ENCODE measurements at regions not wholly inside any gene's neighbourhood (a gene's known extent, or its start where the extent isn't known, plus 50 kb on each side); places are given as distances from the start of the nearest gene placed in this dataset.

DNA sequence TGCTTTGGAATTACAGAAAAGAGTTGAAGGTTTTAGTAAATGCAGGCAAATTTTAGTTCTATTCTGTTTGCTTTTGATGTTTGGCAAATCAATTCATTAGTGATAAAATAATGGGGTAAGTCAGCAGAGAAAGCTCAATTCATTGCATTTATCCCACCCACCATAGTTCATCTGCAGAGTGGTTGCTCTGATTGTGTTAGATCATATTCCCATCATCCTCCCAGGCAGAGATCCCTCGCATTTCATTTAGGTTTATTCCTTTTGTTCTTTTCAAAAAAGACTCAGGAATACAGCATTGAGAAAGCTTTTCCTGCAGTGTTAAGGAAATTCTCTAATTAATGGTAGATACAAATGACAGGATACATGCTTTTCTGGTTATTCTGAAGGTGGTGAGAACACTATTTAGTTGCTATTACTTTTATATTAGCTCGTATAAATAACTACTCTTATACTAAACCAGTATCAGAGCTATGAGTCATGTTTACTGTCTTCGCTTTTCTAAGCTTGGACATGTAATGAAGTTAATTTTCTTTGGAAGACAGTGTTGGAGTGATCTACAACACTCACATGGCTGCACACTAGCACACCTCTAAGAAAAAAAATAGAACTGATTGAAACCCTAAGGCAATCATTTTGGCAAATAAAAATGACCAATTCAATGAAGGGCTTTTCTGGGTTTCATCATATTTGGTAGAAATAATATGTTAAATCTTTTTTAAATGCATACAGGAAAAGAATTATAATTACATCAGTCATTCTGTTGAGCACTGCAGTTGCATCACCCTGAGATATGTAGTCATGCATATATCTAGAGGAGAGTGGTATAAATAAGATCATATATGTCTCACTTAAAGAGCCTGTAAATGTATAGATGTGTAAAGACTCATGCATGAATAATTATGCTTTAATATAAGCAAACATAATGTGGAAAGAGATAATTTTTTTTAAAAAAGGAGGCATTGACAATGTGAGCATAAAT, 351.6 kb downstream of the PCDH7 start:
- TF ChIP-seq GLIS3 (CRISPR knock-in tag; IDR thresholded peaks at IDR 0.05) (no peak), TCF4 (CRISPR knock-in tag; IDR thresholded peaks at IDR 0.05; ENCODE audit: borderline replicate concordance) (no peak), PPARA (CRISPR knock-in tag; IDR thresholded peaks at IDR 0.05; ENCODE audit: borderline replicate concordance) (no peak), ISL1 (CRISPR knock-in tag; IDR thresholded peaks at IDR 0.05) (no peak), ZNF8 (CRISPR knock-in tag; IDR thresholded peaks at IDR 0.05) (no peak), ESRRG (CRISPR knock-in tag; IDR thresholded peaks at IDR 0.05) (no peak), ZFP3 (CRISPR knock-in tag; IDR thresholded peaks at IDR 0.05) (no peak)
- TF ChIP-seq, protein P1, sequence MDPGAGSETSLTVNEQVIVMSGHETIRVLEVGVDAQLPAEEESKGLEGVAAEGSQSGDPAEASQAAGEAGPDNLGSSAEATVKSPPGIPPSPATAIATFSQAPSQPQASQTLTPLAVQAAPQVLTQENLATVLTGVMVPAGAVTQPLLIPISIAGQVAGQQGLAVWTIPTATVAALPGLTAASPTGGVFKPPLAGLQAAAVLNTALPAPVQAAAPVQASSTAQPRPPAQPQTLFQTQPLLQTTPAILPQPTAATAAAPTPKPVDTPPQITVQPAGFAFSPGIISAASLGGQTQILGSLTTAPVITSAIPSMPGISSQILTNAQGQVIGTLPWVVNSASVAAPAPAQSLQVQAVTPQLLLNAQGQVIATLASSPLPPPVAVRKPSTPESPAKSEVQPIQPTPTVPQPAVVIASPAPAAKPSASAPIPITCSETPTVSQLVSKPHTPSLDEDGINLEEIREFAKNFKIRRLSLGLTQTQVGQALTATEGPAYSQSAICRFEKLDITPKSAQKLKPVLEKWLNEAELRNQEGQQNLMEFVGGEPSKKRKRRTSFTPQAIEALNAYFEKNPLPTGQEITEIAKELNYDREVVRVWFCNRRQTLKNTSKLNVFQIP (CRISPR knock-in tag; IDR thresholded peaks at IDR 0.05; ENCODE audit: borderline replicate concordance, low read depth): no peak
- TF ChIP-seq, protein P2, sequence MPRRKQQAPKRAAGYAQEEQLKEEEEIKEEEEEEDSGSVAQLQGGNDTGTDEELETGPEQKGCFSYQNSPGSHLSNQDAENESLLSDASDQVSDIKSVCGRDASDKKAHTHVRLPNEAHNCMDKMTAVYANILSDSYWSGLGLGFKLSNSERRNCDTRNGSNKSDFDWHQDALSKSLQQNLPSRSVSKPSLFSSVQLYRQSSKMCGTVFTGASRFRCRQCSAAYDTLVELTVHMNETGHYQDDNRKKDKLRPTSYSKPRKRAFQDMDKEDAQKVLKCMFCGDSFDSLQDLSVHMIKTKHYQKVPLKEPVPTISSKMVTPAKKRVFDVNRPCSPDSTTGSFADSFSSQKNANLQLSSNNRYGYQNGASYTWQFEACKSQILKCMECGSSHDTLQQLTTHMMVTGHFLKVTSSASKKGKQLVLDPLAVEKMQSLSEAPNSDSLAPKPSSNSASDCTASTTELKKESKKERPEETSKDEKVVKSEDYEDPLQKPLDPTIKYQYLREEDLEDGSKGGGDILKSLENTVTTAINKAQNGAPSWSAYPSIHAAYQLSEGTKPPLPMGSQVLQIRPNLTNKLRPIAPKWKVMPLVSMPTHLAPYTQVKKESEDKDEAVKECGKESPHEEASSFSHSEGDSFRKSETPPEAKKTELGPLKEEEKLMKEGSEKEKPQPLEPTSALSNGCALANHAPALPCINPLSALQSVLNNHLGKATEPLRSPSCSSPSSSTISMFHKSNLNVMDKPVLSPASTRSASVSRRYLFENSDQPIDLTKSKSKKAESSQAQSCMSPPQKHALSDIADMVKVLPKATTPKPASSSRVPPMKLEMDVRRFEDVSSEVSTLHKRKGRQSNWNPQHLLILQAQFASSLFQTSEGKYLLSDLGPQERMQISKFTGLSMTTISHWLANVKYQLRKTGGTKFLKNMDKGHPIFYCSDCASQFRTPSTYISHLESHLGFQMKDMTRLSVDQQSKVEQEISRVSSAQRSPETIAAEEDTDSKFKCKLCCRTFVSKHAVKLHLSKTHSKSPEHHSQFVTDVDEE (CRISPR knock-in tag; IDR thresholded peaks at IDR 0.05): no peak
- ATAC-seq: no peak

- no peak for ATAC-seq
- TF ChIP-seq, protein P3, sequence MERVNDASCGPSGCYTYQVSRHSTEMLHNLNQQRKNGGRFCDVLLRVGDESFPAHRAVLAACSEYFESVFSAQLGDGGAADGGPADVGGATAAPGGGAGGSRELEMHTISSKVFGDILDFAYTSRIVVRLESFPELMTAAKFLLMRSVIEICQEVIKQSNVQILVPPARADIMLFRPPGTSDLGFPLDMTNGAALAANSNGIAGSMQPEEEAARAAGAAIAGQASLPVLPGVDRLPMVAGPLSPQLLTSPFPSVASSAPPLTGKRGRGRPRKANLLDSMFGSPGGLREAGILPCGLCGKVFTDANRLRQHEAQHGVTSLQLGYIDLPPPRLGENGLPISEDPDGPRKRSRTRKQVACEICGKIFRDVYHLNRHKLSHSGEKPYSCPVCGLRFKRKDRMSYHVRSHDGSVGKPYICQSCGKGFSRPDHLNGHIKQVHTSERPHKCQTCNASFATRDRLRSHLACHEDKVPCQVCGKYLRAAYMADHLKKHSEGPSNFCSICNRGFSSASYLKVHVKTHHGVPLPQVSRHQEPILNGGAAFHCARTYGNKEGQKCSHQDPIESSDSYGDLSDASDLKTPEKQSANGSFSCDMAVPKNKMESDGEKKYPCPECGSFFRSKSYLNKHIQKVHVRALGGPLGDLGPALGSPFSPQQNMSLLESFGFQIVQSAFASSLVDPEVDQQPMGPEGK (CRISPR knock-in tag; IDR thresholded peaks at IDR 0.05; ENCODE audit: borderline replicate concordance): no peak
- TF ChIP-seq BACH2 (CRISPR knock-in tag; IDR thresholded peaks at IDR 0.05; ENCODE audit: borderline replicate concordance): no peak
- TF ChIP-seq GLIS3 (CRISPR knock-in tag; IDR thresholded peaks at IDR 0.05): no peak
- TF ChIP-seq, protein P1 (CRISPR knock-in tag; IDR thresholded peaks at IDR 0.05; ENCODE audit: borderline replicate concordance, low read depth): no peak
- TF ChIP-seq ZNF70 (CRISPR knock-in tag; IDR thresholded peaks at IDR 0.05): no peak
- TF ChIP-seq SNAI2 (CRISPR knock-in tag; IDR thresholded peaks at IDR 0.05): no peak
- no peak for TF ChIP-seq TCF4 (CRISPR knock-in tag; IDR thresholded peaks at IDR 0.05; ENCODE audit: borderline replicate concordance)
These were observed 355.8 kb downstream of the PCDH7 start for GRCh38 chr4:31075969-31076368.

- TF ChIP-seq TCF4 (CRISPR knock-in tag; IDR thresholded peaks at IDR 0.05; ENCODE audit: borderline replicate concordance) (no peak), ZNF8 (CRISPR knock-in tag; IDR thresholded peaks at IDR 0.05) (no peak), PPARA (CRISPR knock-in tag; IDR thresholded peaks at IDR 0.05; ENCODE audit: borderline replicate concordance) (no peak), CSDC2 (CRISPR knock-in tag; IDR thresholded peaks at IDR 0.05) (no peak), CSRNP3 (CRISPR knock-in tag; IDR thresholded peaks at IDR 0.05) (no peak), GLIS3 (CRISPR knock-in tag; IDR thresholded peaks at IDR 0.05) (no peak), SNAI2 (CRISPR knock-in tag; IDR thresholded peaks at IDR 0.05) (no peak)
- no peak for ATAC-seq
These were observed 358.5 kb downstream of the PCDH7 start for GRCh38 chr4:31078661-31079060.

- TF ChIP-seq OSR1 (CRISPR knock-in tag; IDR thresholded peaks at IDR 0.05): no peak
- ATAC-seq: no peak
These were observed 360.7 kb downstream of the PCDH7 start for GRCh38 chr4:31080887-31081286.

All from SK-N-SH treated with all-trans-retinoic acid at 6 μM for 48 hours (cell line).